ENCODE measurements at regions not wholly inside any gene's neighbourhood (a gene's known extent, or its start where the extent isn't known, plus 50 kb on each side); places are given as distances from the start of the nearest gene placed in this dataset.

DNA sequence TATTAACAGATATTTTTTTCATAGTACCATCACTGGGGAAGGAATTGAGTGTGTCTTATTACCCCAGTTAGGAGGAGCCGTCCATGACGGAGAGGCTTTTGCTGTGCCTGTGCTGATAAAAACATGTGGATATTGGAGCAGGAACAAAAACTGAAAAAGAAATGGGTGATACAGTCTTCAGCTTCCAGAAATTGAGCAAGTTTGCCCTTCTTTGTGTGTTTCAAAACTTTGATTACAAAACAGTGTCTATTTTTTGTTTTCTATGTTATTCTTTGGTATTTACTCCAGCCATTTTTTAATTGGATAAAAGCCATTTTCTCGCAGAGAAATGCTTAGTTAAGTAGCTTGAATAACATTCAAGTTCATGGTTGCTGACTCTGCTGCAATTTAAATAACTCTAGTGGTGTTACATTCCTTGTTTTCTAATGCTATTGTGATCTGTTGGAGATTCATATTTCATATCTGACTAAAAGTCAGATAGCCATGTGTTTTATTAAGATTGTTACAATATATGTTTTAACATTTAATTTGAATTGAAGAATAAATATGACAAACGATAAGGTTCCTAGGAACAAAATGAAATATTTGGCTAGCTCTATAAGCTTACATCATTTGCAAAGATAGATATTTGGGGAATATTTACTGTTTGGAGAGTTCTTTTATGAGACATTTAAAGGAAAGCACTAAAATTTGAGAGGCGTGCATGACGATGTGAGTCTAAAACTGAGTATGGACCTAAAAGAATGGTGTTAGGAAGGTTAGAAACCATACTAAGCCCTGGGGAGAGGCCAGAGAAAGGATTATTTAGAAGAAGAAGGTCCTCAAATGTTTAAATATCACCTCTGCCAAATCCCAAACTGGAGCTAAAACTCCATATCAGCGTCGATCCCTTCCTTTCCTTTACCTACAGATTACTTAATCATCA, 747.3 kb upstream of the CELF2 start:
- TF ChIP-seq, protein P1, sequence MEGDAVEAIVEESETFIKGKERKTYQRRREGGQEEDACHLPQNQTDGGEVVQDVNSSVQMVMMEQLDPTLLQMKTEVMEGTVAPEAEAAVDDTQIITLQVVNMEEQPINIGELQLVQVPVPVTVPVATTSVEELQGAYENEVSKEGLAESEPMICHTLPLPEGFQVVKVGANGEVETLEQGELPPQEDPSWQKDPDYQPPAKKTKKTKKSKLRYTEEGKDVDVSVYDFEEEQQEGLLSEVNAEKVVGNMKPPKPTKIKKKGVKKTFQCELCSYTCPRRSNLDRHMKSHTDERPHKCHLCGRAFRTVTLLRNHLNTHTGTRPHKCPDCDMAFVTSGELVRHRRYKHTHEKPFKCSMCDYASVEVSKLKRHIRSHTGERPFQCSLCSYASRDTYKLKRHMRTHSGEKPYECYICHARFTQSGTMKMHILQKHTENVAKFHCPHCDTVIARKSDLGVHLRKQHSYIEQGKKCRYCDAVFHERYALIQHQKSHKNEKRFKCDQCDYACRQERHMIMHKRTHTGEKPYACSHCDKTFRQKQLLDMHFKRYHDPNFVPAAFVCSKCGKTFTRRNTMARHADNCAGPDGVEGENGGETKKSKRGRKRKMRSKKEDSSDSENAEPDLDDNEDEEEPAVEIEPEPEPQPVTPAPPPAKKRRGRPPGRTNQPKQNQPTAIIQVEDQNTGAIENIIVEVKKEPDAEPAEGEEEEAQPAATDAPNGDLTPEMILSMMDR (IDR thresholded peaks at IDR 0.05; ENCODE audit: insufficient read depth, low read depth, low read length) = no peak
- peak; percentile 3 for DNase-seq (ENCODE audit: low read depth)
- no peak overlapping the region for H3K4me3 ChIP-seq (ENCODE audit: low read depth, low read length)

DNA sequence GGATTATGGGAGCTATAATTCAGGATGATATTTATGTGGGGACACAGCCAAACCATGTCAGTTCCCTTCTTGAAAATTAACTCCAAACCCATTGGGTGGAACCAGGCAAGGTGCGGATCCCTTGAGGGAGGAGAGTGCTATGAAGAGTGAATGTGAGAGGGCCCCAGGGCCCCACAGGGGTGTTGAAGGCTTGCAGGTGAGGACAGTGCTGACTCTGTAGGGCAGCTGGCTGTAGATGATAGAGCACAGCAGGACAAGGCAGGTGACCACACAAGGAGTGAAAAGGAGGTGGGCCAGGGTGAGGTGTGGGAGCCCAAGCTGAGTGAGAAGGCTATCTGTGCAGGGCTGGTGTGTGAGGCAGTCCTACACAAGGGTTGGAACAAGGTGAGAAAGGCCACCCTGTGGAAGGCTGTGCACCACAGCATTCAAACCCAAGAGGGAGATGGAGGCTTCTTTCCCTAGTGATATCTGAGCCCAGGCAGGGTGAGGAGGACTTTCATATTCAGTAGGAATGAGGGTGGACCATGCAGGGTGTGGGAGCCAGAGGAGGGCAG, 746.0 kb upstream of the CELF2 start:
- TF ChIP-seq, protein P1 (IDR thresholded peaks at IDR 0.05; ENCODE audit: insufficient read depth, low read depth, low read length) = no peak
- H3K4me3 ChIP-seq (ENCODE audit: low read depth, low read length) = no peak overlapping the region
- no peak for DNase-seq (ENCODE audit: low read depth)

DNA sequence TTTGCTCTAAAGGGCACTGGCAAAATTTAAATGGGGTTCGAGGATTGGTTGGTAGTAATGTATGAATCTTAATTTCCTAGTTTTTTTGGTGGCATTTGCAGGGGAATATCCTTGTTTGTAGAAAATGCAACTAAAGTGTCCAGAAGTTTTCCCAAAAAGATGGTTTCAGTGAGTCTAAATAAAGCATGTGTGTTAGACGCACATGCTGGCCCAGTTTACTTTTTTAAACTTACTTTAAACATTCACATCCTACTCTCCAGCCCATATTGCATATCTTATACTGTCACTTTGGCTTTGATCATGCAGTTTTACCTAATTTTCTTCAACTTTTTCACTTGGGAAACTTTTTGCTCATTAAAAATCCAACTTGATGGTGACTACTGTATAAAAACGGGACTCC, 744.0 kb upstream of the CELF2 start:
- TF ChIP-seq, protein P1 (IDR thresholded peaks at IDR 0.05; ENCODE audit: insufficient read depth, low read depth, low read length) = no peak
- DNase-seq (ENCODE audit: low read depth) = no peak
- no peak overlapping the region for H3K4me3 ChIP-seq (ENCODE audit: low read depth, low read length)

DNA sequence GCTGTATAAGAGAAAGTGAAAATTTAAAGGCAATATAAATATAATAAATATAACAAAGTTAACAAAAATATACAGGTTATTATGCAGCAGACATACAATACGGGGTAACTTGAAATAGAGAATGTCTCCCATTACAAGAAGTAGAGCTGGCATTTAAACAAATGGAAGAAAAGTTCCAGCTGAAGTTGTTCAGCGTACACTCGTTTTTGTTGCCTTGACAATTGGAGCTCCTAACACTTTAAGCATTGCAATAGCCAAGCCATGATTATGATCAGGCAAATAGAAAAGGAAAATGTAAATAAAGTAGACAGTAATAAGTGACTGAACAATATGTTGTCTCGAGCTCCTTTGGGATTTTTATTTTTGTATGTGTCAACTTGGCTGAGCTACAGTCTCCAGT, 737.8 kb upstream of the CELF2 start:
- DNase-seq (ENCODE audit: low read depth) = no peak
- H3K4me3 ChIP-seq (ENCODE audit: low read depth, low read length) = no peak overlapping the region
- TF ChIP-seq, protein P1 (IDR thresholded peaks at IDR 0.05; ENCODE audit: insufficient read depth, low read depth, low read length) = no peak

DNA sequence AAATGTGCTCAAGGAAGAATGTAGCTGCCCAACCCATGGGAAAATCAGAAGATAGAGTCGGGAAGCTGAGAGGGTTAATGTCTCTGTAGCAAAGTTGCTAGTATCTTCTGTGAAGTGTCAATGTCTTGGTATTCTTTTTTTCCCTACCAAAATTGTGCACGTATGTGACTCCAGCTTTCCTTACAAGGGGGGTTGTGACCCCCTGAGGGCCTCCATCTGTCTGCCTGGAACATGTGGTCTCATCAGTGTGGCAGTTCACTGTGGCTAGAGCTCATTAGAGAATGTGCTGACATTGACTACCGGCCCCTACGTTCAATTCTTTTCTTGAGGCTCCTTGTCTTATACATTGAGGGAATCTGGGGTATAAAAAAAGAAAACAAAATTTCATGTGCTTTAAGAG, 725.2 kb upstream of the CELF2 start:
- no peak for DNase-seq (ENCODE audit: low read depth)
- TF ChIP-seq, protein P1 (IDR thresholded peaks at IDR 0.05; ENCODE audit: insufficient read depth, low read depth, low read length) = no peak

DNA sequence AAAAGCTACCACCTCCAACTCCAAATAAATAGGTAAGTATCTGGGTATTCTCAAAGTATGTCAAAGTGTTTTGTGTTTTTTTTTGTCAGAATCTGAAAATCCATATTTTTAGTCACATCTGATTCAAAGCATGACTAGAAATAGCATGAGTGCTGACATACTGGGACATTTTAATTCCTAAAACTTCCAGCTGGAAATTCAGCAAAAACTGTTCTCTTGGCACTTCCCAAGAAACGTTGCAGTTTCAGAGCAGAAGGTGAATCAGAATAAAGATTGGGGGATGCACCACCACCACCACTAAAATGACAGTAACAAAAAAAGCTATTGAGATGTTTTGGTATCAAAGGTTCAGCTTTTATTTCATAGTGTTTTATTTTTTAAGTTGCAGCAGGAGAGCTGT, 724.6 kb upstream of the CELF2 start:
- no peak for DNase-seq (ENCODE audit: low read depth)
- no peak overlapping the region for H3K4me3 ChIP-seq (ENCODE audit: low read depth, low read length)
- TF ChIP-seq, protein P1 (IDR thresholded peaks at IDR 0.05; ENCODE audit: insufficient read depth, low read depth, low read length) = no peak

More for the DNA sequence above, 725.2 kb upstream of the CELF2 start:
- no peak overlapping the region for H3K4me3 ChIP-seq (ENCODE audit: low read depth, low read length)
